PFSK-1 (cell line): ENCODE measurements at regions not wholly inside any gene's neighbourhood (a gene's known extent, or its start where the extent isn't known, plus 50 kb on each side); places are given as distances from the start of the nearest gene placed in this dataset.

ENCODE experiments used
- POLR2AphosphoS5 ChIP-seq: IDR thresholded peaks from 2 replicates; pipeline ENCODE4 v1.6.1; 2012; ENCODE audit warnings: low read depth, mild to moderate bottlenecking, control low read depth, low read length, moderate library complexity
- REST ChIP-seq, 2 experiments: IDR thresholded peaks; 2 replicates each; pipeline versions ENCODE4 v1.6.1 to v1.8.0; 2011 to 2012; ENCODE audit warnings: low read depth in 2 of 2, low read length in 2 of 2, control low read depth in 1 of 2, inconsistent platforms in 1 of 2, mild to moderate bottlenecking in 1 of 2, moderate library complexity in 1 of 2; ENCODE audit not compliant: insufficient read depth in 1 of 2

DNA sequence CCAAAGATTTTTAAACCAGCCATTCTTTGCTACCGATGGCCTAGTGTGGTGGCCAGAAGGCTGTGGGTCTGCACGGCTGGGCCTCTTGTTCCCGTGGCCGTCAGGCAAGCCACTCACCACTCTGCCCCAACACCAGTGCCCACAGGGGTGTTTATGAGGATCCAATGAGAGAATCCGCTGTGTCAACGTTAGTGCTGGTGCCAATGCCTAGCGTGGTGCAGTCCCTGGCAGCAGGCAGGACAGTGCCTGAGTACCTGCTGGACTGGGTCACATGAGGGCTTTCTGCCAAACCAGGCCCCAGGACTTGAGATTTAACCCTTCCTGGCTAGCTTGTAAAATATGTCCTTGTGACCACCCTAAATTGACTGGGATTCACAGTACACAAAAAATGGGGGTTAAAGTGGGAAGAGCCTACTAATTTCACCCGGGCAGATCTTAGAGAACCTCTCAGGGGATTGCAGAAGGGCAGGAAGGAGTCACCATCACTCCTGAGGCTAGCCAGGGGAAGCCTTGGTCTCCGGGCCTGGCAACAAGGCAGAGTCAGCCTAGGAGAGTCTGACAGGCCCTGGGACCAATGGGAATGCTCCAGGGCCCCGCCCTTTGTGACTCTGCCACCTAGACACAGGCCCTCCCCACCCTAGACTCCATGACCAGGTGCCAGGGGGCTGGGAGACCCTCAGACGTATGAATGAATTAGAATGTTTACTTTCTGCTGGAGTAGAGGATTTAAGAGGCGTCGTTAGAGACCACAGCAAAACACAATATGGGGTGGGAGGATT is 63.2 kb upstream of the FSTL4 start:
- TF ChIP-seq POLR2AphosphoS5 (no peak), REST (IDR thresholded peaks at IDR 0.05; ENCODE audit: insufficient read depth in 1 of 2, low read depth in 2 of 2, low read length in 2 of 2) (no peak)
